ENCODE measurements at regions not wholly inside any gene's neighbourhood (a gene's known extent, or its start where the extent isn't known, plus 50 kb on each side); places are given as distances from the start of the nearest gene placed in this dataset.

- CTCF ChIA-PET: no interaction called here
These were observed 284.9 kb downstream of the OTUD1 start for GRCh38 chr10:23723796-23724195.

GRCh38 chr10:23725548-23725947 lies 286.7 kb downstream of the OTUD1 start:
- Histone ChIP-seq H3K9me3 (peaks cover 4% of the 10 kb centered on the region; the same call in 1 of the 2 replicates), H3K4me3 (ENCODE audit: low read depth, low read length) (no peak overlapping the region), H3K4me1 (no peaks in the 10 kb centered on the region), H3K36me3 (ENCODE audit: control insufficient read depth, insufficient read depth, low read length) (no peaks in the 10 kb centered on the region), H3K27me3 (replicated peaks; ENCODE audit: control insufficient read depth, insufficient read depth, low read length) (no peaks in the 10 kb centered on the region)
- ChIA-PET POLR2A (no interaction called here), CTCF (no interaction called here)
- Mint-ChIP-seq H3K4me1 (ENCODE audit: low read depth, unreplicated experiment) (no peaks in the 10 kb centered on the region), H3K27me3 (ENCODE audit: insufficient read depth, unreplicated experiment) (peaks cover 11% of the 10 kb centered on the region), H3K36me3 (ENCODE audit: insufficient read depth, unreplicated experiment) (no peaks in the 10 kb centered on the region), H3K4me3 (ENCODE audit: unreplicated experiment) (no peak overlapping the region), H3K27ac (ENCODE audit: unreplicated experiment) (no peak overlapping the region), H3K9me3 (ENCODE audit: unreplicated experiment) (peaks cover 1% of the 10 kb centered on the region)
- no TSS peak for BruUV-seq (replicated peaks)
- intact Hi-C loops (cut with micrococcal nuclease; ENCODE audit: unreplicated experiment): no loop called here
- TF ChIP-seq CTCF (IDR thresholded peaks at IDR 0.05; ENCODE audit: insufficient read depth in 1 of 2, low read depth in 1 of 2, low read length in 1 of 2, severe bottlenecking in 1 of 2, unreplicated experiment in 1 of 2): no peak
- DNase-seq: no peak

More at GRCh38 chr10:23723796-23724195, 284.9 kb downstream of the OTUD1 start:
- no peaks in the 10 kb centered on the region for H3K4me1 ChIP-seq
- no peak for DNase-seq
- no peaks in the 10 kb centered on the region for H3K36me3 Mint-ChIP-seq (ENCODE audit: insufficient read depth, unreplicated experiment)
- H3K27me3 ChIP-seq (replicated peaks; ENCODE audit: control insufficient read depth, insufficient read depth, low read length): no peaks in the 10 kb centered on the region
- intact Hi-C loops (cut with micrococcal nuclease; ENCODE audit: unreplicated experiment): no loop called here
- no peaks in the 10 kb centered on the region for H3K4me1 Mint-ChIP-seq (ENCODE audit: low read depth, unreplicated experiment)
- no peaks in the 10 kb centered on the region for H3K9me3 Mint-ChIP-seq (ENCODE audit: unreplicated experiment)
- no peak for TF ChIP-seq CTCF (IDR thresholded peaks at IDR 0.05; ENCODE audit: insufficient read depth in 1 of 2, low read depth in 1 of 2, low read length in 1 of 2, severe bottlenecking in 1 of 2, unreplicated experiment in 1 of 2)
- H3K36me3 ChIP-seq (ENCODE audit: control insufficient read depth, insufficient read depth, low read length): no peaks in the 10 kb centered on the region
- no peak overlapping the region for H3K4me3 Mint-ChIP-seq (ENCODE audit: unreplicated experiment)
- H3K27me3 Mint-ChIP-seq (ENCODE audit: insufficient read depth, unreplicated experiment): peaks cover 14% of the 10 kb centered on the region
- no TSS peak for BruUV-seq (replicated peaks)
- no peak overlapping the region for H3K27ac Mint-ChIP-seq (ENCODE audit: unreplicated experiment)
- H3K4me3 ChIP-seq (ENCODE audit: low read depth, low read length): no peak overlapping the region
- POLR2A ChIA-PET: no interaction called here
- H3K9me3 ChIP-seq: no peaks in the 10 kb centered on the region

DNA sequence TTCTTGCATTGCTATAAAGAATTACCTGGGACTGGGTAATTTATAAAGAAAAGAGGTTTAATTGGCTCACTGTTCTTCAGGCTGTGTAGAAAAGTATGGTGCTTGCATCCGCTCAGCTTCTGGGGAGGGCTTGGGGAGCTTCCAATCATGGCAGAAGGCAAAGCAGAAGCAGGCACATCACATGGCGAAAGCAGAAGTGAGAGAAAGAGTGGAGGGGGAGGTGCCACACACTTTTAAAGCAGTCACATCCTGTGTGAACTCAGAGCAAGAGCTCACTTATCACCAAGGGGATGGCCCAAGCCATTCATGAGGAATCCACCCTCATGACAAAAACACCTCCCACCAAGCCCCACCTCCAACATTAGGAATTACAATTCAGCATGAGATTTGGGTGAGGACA lies 303.5 kb downstream of the OTUD1 start:
- H3K9me3 Mint-ChIP-seq (ENCODE audit: unreplicated experiment): no peaks in the 10 kb centered on the region
- no peak overlapping the region for H3K4me3 ChIP-seq (ENCODE audit: low read depth, low read length)
- H3K27ac Mint-ChIP-seq (ENCODE audit: unreplicated experiment): no peak overlapping the region
- H3K4me3 Mint-ChIP-seq (ENCODE audit: unreplicated experiment): no peak overlapping the region
- DNase-seq: no peak
- H3K4me1 Mint-ChIP-seq (ENCODE audit: low read depth, unreplicated experiment): no peaks in the 10 kb centered on the region
- POLR2A ChIA-PET: no interaction called here
- H3K36me3 ChIP-seq (ENCODE audit: control insufficient read depth, insufficient read depth, low read length): no peaks in the 10 kb centered on the region
- H3K36me3 Mint-ChIP-seq (ENCODE audit: insufficient read depth, unreplicated experiment): no peaks in the 10 kb centered on the region
- intact Hi-C loops (cut with micrococcal nuclease; ENCODE audit: unreplicated experiment): no loop called here
- no peaks in the 10 kb centered on the region for H3K4me1 ChIP-seq
- no peaks in the 10 kb centered on the region for H3K9me3 ChIP-seq
- no peak for TF ChIP-seq CTCF (IDR thresholded peaks at IDR 0.05; ENCODE audit: insufficient read depth in 1 of 2, low read depth in 1 of 2, low read length in 1 of 2, severe bottlenecking in 1 of 2, unreplicated experiment in 1 of 2)
- H3K27me3 ChIP-seq (replicated peaks; ENCODE audit: control insufficient read depth, insufficient read depth, low read length): no peaks in the 10 kb centered on the region
- peaks cover 27% of the 10 kb centered on the region for H3K27me3 Mint-ChIP-seq (ENCODE audit: insufficient read depth, unreplicated experiment)
- CTCF ChIA-PET: no interaction called here
- BruUV-seq (replicated peaks): no TSS peak

All from Caco-2 (cell line).